ENCODE measurements at regions not wholly inside any gene's neighbourhood (a gene's known extent, or its start where the extent isn't known, plus 50 kb on each side); places are given as distances from the start of the nearest gene placed in this dataset.

- TF ChIP-seq CTCF (IDR thresholded peaks at IDR 0.05) (no peak), POLR2A (IDR thresholded peaks at IDR 0.05) (no peak)
Observed at GRCh38 chr4:179509489-179509888, 2067.3 kb upstream of the AGA start.
